ENCODE measurements at regions not wholly inside any gene's neighbourhood (a gene's known extent, or its start where the extent isn't known, plus 50 kb on each side); places are given as distances from the start of the nearest gene placed in this dataset.

- dilution Hi-C loops (cut with MboI; ENCODE audit: extremely low pct_ligation_motif_present, low sequenced_read_pairs) = no loop called here
- no peak overlapping the region for H3K4me3 ChIP-seq (replicated peaks in 1 of 3; ENCODE audit: insufficient read depth in 1 of 3, low read depth in 1 of 3, low read length in 3 of 3)
- H2AFZ ChIP-seq (ENCODE audit: low read depth, low read length) = no peak overlapping the region
- H4K20me1 ChIP-seq (replicated peaks; ENCODE audit: control insufficient read depth, extremely low read depth, insufficient read depth, low read length) = no peaks in the 10 kb centered on the region
- BruUV-seq (replicated peaks) = no TSS peak
- TF ChIP-seq EZH2 (IDR thresholded peaks at IDR 0.05; ENCODE audit: borderline replicate concordance, low read depth, low read length, severe bottlenecking) = no peak
- TF ChIP-seq MYC (IDR thresholded peaks at IDR 0.05; ENCODE audit: low read depth, low read length) = no peak
- no peak for TF ChIP-seq POLR2A (IDR thresholded peaks at IDR 0.05; ENCODE audit: low read depth, low read length)
- TF ChIP-seq FOS (IDR thresholded peaks at IDR 0.05; ENCODE audit: borderline replicate concordance, insufficient read depth, low read length) = no peak
- TF ChIP-seq JUN (IDR thresholded peaks at IDR 0.05; ENCODE audit: borderline replicate concordance, insufficient read depth, insufficient read length, low read depth) = no peak
- no peak for TF ChIP-seq POLR2AphosphoS5 (IDR thresholded peaks at IDR 0.05; ENCODE audit: insufficient read depth, low read depth, low read length)
- TF ChIP-seq GATA2 (IDR thresholded peaks at IDR 0.05; ENCODE audit: insufficient read depth, insufficient read length, low read depth, low read length) = no peak
- TF ChIP-seq CTCF (IDR thresholded peaks at IDR 0.05; ENCODE audit: extremely low read depth in 1 of 2, insufficient read depth in 1 of 2, low read depth in 1 of 2, low read length in 2 of 2) = no peak
- TF ChIP-seq MAX (IDR thresholded peaks at IDR 0.05; ENCODE audit: insufficient read depth, insufficient read length) = no peak
- POLR2A ChIA-PET = no interaction called here
- CTCF ChIA-PET = no interaction called here
- no peak overlapping the region for H3K9ac ChIP-seq (replicated peaks; ENCODE audit: extremely low read depth, insufficient read depth, low read length)
- no peaks in the 10 kb centered on the region for H3K9me1 ChIP-seq (replicated peaks; ENCODE audit: control insufficient read depth, extremely low read depth, insufficient read depth, low read length)
- H3K9me3 ChIP-seq (replicated peaks; ENCODE audit: control insufficient read depth, insufficient read depth, low read length) = no peaks in the 10 kb centered on the region
- no peaks in the 10 kb centered on the region for H3K4me1 ChIP-seq (ENCODE audit: control insufficient read depth, extremely low read depth, insufficient read depth, low read length)
- H3K36me3 ChIP-seq (ENCODE audit: control insufficient read depth in 2 of 2, extremely low read depth in 1 of 2, insufficient read depth in 2 of 2, low read length in 2 of 2) = no peaks in the 10 kb centered on the region
- H3K4me2 ChIP-seq (ENCODE audit: insufficient read depth, low read length) = no peak overlapping the region
- no peaks in the 10 kb centered on the region for H3K27me3 ChIP-seq (ENCODE audit: control insufficient read depth in 2 of 2, insufficient read depth in 2 of 2, low read length in 2 of 2)
- H3K79me2 ChIP-seq (ENCODE audit: control insufficient read depth, insufficient read depth, low read length) = no peaks in the 10 kb centered on the region
- intact Hi-C loops (cut with micrococcal nuclease) = no loop called here
- FAIRE-seq (no peak), DNase-seq (ENCODE audit: low read depth, low spot score) (no peak)
- no peak overlapping the region for H3K27ac ChIP-seq (ENCODE audit: insufficient read depth, low read depth, low read length)
These were observed 74.2 kb upstream of the EGR2 start for GRCh38 chr10:62890395-62890794.

All from endothelial cell of umbilical vein (primary cell).